ENCODE measurements at regions not wholly inside any gene's neighbourhood (a gene's known extent, or its start where the extent isn't known, plus 50 kb on each side); places are given as distances from the start of the nearest gene placed in this dataset.

GRCh38 chr2:121906170-121906569 is 150.7 kb downstream of the TSN start:
- H3K79me1 ChIP-seq (ENCODE audit: low read depth, low read length) = no peaks in the 10 kb centered on the region; the same call in 1 of the 2 replicates
- H2BK20ac ChIP-seq (ENCODE audit: low read length) = no peak overlapping the region
- H3K79me2 ChIP-seq (ENCODE audit: control insufficient read depth in 1 of 2, insufficient read depth in 2 of 2, low read length in 2 of 2) = no peaks in the 10 kb centered on the region
- no peaks in the 10 kb centered on the region for H3K23me2 ChIP-seq (ENCODE audit: low read depth, low read length)
- 0 out of 4 replicates have a peak, but pooled peaks cover 0 to 3% of the 10 kb centered on the region in 2 experiments for H3K9me3 ChIP-seq (ENCODE audit: insufficient read depth in 2 of 2, low read depth in 1 of 2, low read length in 1 of 2)
- POLR2A ChIA-PET (ENCODE audit: partially characterized antibody) = no interaction called here
- no peak overlapping the region for H3K9ac ChIP-seq (replicated peaks in 1 of 4; ENCODE audit: extremely low read depth in 1 of 4, low read depth in 3 of 4, low read length in 3 of 4)
- CTCF ChIA-PET (ENCODE audit: partially characterized antibody) = interaction anchor here (0.8 to 3.0 kb wide), 4 partner anchors 8 to 104 kb away, joined by 3 to 11 read pairs (median 4); no protein-coding TSS in a partner anchor
- H2BK15ac ChIP-seq (ENCODE audit: low read length) = no peak overlapping the region
- FAIRE-seq (no peak), DNase-seq (ENCODE audit: low read depth in 1 of 2, low spot score in 2 of 2) (no peak)
- no peak overlapping the region for H3K14ac ChIP-seq (ENCODE audit: insufficient read length)
- H2BK120ac ChIP-seq (replicated peaks; ENCODE audit: low read depth, low read length) = no peak overlapping the region
- no peak overlapping the region for H3K4me2 ChIP-seq (ENCODE audit: insufficient read depth in 1 of 2, low read depth in 2 of 2, low read length in 2 of 2)
- no peak overlapping the region for H2AK5ac ChIP-seq (ENCODE audit: low read depth, low read length)
- H3K23ac ChIP-seq (ENCODE audit: insufficient read length) = no peak overlapping the region
- no peak overlapping the region for H3K18ac ChIP-seq (ENCODE audit: extremely low read depth, low read length)
- H4K8ac ChIP-seq (ENCODE audit: extremely low read depth, insufficient read depth, low read length) = no peak overlapping the region
- H3K4ac ChIP-seq (replicated peaks; ENCODE audit: insufficient read length, low read depth, low read length) = no peak overlapping the region
- H3K27me3 ChIP-seq (replicated peaks in 1 of 4; ENCODE audit: control insufficient read depth in 3 of 4, extremely low read depth in 1 of 4, insufficient read depth in 3 of 4, low read length in 3 of 4) = no peaks in the 10 kb centered on the region; a peak in 1 of 7 replicates
- H3K56ac ChIP-seq (replicated peaks; ENCODE audit: insufficient read length, low read depth, low read length) = no peak overlapping the region
- no peaks in the 10 kb centered on the region for H4K20me1 ChIP-seq (replicated peaks in 1 of 2; ENCODE audit: control insufficient read depth in 1 of 2, insufficient read depth in 2 of 2, low read length in 2 of 2)
- H4K91ac ChIP-seq (replicated peaks; ENCODE audit: insufficient read length, low read length) = no peak overlapping the region
- no peak overlapping the region for H4K5ac ChIP-seq (ENCODE audit: insufficient read length, low read depth, low read length)
- no peaks in the 10 kb centered on the region; a peak in 1 of 7 replicates for H3K4me1 ChIP-seq (replicated peaks in 1 of 4; ENCODE audit: control insufficient read depth in 3 of 4, insufficient read depth in 4 of 4, low read length in 3 of 4)
- H2BK12ac ChIP-seq (ENCODE audit: low read depth, low read length) = no peak overlapping the region
- H3K36me3 ChIP-seq (ENCODE audit: control insufficient read depth in 2 of 4, insufficient read depth in 4 of 4, low read length in 3 of 4) = no peaks in the 10 kb centered on the region
- no peak overlapping the region for H3K27ac ChIP-seq (ENCODE audit: low read depth, low read length)
- TF ChIP-seq CBX5 (IDR thresholded peaks at IDR 0.05; ENCODE audit: low read depth, low read length) = no peak
- H3K4me3 ChIP-seq (ENCODE audit: extremely low read depth in 1 of 4, insufficient read depth in 2 of 4, low read depth in 3 of 4, low read length in 4 of 4) = no peak overlapping the region
- H2BK5ac ChIP-seq (ENCODE audit: low read depth, low read length) = no peak overlapping the region
- no peak overlapping the region for H2AFZ ChIP-seq (ENCODE audit: low read length)
- 74% methylated on average over 6 of the region's 11 CpGs; no CpG with 5 or more reads in 1 of the 2 experiments for WGBS, 2 experiments (ENCODE audit: extremely low coverage in 1 of 2, insufficient coverage in 1 of 2, insufficient read length in 1 of 2, insufficient replicate concordance in 2 of 2, low coverage in 1 of 2, low lambda C conversion rate in 2 of 2, missing lambda C conversion rate in 1 of 2)
